Left lung (tissue), 4 donors: ENCODE measurements at regions not wholly inside any gene's neighbourhood (a gene's known extent, or its start where the extent isn't known, plus 50 kb on each side); places are given as distances from the start of the nearest gene placed in this dataset.

Experiments used
- ATAC-seq: fragments of 200-7000 bp; cut with Tn5 transposase; one replicate; pipeline ENCODE4 v1.9.1; 2020; ENCODE audit warnings: moderate library complexity
- DNase-seq, 4 donors: peaks; one replicate each; pipeline ENCODE4 v3.0.0-alpha.2; 2013 to 2020
- H3K27ac ChIP-seq, 2 donors: fragments of 200-600 bp; sonication (generic) in 1 of 2; one replicate each; pipeline versions ENCODE4 v1.5.0 to v1.8.0; 2020 to 2021
- H3K27me3 ChIP-seq, 2 donors: fragments of 200-600 bp; sonication (generic) in 1 of 2; one replicate each; pipeline versions ENCODE4 v1.5.0 to v1.8.0; 2020 to 2021
- H3K36me3 ChIP-seq, 2 donors: fragments of 200-600 bp; sonication (generic) in 1 of 2; one replicate each; pipeline versions ENCODE4 v1.5.0 to v1.8.0; 2020 to 2021
- H3K4me1 ChIP-seq, 2 donors: fragments of 200-600 bp; one replicate each; pipeline ENCODE4 v1.8.0; 2021
- H3K4me3 ChIP-seq, 2 donors: fragments of 200-600 bp; sonication (generic) in 1 of 2; one replicate each; pipeline versions ENCODE4 v1.5.0 to v1.8.0; 2020 to 2021; ENCODE audit warnings: mild to moderate bottlenecking in 1 of 2
- H3K9me3 ChIP-seq, 2 donors: fragments of 200-600 bp; sonication (generic) in 1 of 2; one replicate each; pipeline versions ENCODE4 v1.5.0 to v1.8.0; 2020 to 2021
- CTCF ChIP-seq, 2 donors: fragments of 200-600 bp; sonication (generic) in 1 of 2; IDR thresholded peaks; one replicate each; pipeline versions ENCODE4 v1.5.0 to v1.8.0; 2021; ENCODE audit warnings: antibody characterized with exemption in 2 of 2
- intact Hi-C, 2 donors: fragments of 100-400 bp; cut with DNase I; formaldehyde crosslinking; loops; one replicate each; pipeline versions ENCODE4 v1.11.2 to v1.14.2; 2022
- donor health status: DM: no; HTN: yes; CAD: no.
- donor health status: DM: no; HTN: no; CAD: no.

DNA sequence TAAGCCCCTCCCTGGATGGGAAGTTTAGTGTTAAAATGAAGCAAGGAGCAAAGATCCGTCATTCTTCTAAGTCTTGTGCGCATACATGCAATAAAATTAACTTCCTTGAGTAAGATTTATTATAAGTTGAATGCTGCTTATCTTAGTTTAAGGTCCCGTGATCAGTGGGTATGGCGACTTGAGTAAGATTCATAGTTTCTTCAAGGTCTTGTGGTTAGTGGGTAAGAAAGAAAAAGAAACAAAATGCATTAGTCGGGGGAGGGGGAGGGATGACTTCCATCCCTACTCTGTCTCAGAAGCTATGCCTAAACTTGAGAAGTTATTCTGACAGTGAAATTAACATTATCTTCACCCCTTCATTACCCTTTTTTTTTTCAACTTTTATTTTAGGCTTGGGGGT is 127.3 kb upstream of the MAGEB16 start:
- Histone ChIP-seq H3K4me3 (no peak overlapping the region), H3K9me3 (no peaks in the 10 kb centered on the region), H3K4me1 (no peaks in the 10 kb centered on the region), H3K27ac (no peak overlapping the region), H3K27me3 (no peaks in the 10 kb centered on the region), H3K36me3 (no peaks in the 10 kb centered on the region)
- intact Hi-C loops = no loop called here
- ATAC-seq (no peak), DNase-seq (no peak)
- TF ChIP-seq CTCF (IDR thresholded peaks at IDR 0.05) = no peak

DNA sequence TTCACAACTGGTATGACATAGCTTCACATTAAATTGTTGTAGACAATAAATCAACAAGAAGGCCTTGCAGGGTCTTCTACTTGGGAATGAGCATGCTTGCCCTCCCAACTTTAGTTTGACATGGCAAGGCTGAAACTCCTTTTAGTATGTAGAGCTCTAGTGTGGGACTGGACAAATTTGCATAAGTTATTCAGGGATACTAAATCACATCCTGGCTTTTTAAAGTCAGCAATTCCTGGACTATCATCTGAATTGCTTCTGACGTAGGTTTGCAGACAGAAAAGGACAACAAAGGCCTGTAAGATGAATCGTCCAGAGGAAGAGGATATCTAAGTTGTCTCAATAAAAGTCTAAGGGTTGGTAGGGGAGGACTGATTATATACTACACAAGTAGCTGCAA is 123.0 kb upstream of the MAGEB16 start:
- Histone ChIP-seq H3K36me3 (no peaks in the 10 kb centered on the region), H3K27me3 (no peaks in the 10 kb centered on the region), H3K9me3 (no peaks in the 10 kb centered on the region), H3K4me3 (no peak overlapping the region), H3K27ac (no peak overlapping the region), H3K4me1 (no peaks in the 10 kb centered on the region)
- no peak for DNase-seq
- intact Hi-C loops = no loop called here
- no peak for TF ChIP-seq CTCF (IDR thresholded peaks at IDR 0.05)
- ATAC-seq = no peak

DNA sequence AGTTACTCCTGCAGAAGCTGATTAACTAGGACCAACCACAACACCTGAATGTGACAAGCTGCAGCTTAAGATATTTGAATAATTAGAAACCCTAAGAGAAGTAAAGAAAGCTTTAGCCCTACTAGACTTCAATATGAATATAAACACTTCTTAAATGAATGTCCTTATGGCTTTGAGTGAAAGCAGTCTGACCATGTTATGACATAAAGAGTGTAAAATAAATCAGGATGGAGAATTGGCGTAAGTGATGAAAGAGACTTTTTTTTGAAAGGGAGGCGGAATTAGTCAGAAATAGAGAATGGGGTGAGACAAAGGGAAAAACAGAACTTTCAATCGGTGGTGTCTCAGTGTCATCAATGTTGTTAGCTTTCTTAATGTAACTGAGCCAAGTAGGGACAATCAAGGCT is 117.2 kb upstream of the MAGEB16 start:
- DNase-seq = no peak

DNA sequence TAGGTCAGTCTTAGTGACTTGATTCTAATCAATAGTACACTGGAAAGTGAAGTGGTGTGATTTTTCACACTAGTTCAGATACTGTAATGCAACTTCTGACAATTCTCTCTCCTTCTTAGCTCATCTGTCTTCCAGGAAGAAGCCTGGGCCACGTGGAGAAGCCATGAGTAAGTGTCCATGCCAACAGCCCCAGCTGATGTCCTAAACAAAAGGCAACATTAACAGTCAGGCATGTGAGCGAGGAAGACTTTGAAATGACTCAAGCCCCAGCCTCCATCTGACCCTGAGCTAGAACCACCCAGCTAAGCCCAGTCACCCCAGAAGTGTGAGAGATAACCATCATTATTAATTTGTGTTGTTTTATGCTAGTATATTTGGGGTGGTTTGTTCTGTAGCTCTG is 115.7 kb upstream of the MAGEB16 start:
- Histone ChIP-seq H3K27me3 (no peaks in the 10 kb centered on the region), H3K36me3 (no peaks in the 10 kb centered on the region), H3K9me3 (no peaks in the 10 kb centered on the region), H3K4me3 (no peak overlapping the region), H3K27ac (no peak overlapping the region), H3K4me1 (no peaks in the 10 kb centered on the region)
- no peak for TF ChIP-seq CTCF (IDR thresholded peaks at IDR 0.05)
- DNase-seq (no peak), ATAC-seq (no peak)
- intact Hi-C loops = no loop called here

More for the DNA sequence above, 117.2 kb upstream of the MAGEB16 start:
- H3K9me3 ChIP-seq = no peaks in the 10 kb centered on the region
- H3K4me1 ChIP-seq = no peaks in the 10 kb centered on the region
- no peak overlapping the region for H3K4me3 ChIP-seq
- H3K27ac ChIP-seq = no peak overlapping the region
- ATAC-seq = no peak
- intact Hi-C loops = no loop called here
- no peak for TF ChIP-seq CTCF (IDR thresholded peaks at IDR 0.05)
- H3K27me3 ChIP-seq = no peaks in the 10 kb centered on the region
- no peaks in the 10 kb centered on the region for H3K36me3 ChIP-seq

DNA sequence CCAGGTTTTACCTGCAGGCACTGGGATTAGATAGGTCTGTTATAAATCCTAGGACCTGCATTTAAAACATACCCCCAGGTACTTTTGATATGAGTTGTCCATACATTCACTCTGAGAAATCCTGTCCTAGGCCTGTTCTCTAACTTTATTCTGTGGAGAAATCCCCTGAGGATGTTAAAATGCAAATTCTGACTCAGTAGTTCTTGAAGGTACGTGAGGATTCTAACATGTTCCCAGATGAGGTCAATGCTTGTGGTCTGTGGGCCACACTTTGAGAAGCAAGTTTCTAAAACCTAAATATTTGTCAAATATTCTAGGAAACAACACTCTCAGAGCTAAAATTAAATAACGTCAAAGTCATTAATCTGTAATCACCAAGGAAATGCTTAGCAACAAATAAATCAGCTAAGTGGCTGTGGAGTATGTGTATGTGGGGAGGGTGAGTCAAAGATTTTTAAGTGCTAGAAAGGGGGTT is 101.3 kb upstream of the MAGEB16 start:
- no peak for DNase-seq
- no peak for TF ChIP-seq CTCF (IDR thresholded peaks at IDR 0.05)
- Histone ChIP-seq H3K27ac (no peak overlapping the region), H3K36me3 (no peaks in the 10 kb centered on the region), H3K4me3 (no peak overlapping the region), H3K9me3 (no peaks in the 10 kb centered on the region), H3K27me3 (no peaks in the 10 kb centered on the region), H3K4me1 (no peaks in the 10 kb centered on the region)
- ATAC-seq = peak; percentile 14
- intact Hi-C loops = no loop called here
